GDM1 (cell line): ENCODE measurements at regions not wholly inside any gene's neighbourhood (a gene's known extent, or its start where the extent isn't known, plus 50 kb on each side); places are given as distances from the start of the nearest gene placed in this dataset.
"Not testable (repeated sequence)": the region's sequence is repeated elsewhere in the genome, so short reads cannot be mapped to it uniquely, and the experiment has no call there.

Experiments used
- DNase-seq: peaks from one replicate; lab custom pipeline; 2025; lab: John Stamatoyannopoulos, UW

- no peak for DNase-seq
These were observed 618.0 kb downstream of the CCDC85A start for GRCh38 chr2:56801770-56802169.

DNA sequence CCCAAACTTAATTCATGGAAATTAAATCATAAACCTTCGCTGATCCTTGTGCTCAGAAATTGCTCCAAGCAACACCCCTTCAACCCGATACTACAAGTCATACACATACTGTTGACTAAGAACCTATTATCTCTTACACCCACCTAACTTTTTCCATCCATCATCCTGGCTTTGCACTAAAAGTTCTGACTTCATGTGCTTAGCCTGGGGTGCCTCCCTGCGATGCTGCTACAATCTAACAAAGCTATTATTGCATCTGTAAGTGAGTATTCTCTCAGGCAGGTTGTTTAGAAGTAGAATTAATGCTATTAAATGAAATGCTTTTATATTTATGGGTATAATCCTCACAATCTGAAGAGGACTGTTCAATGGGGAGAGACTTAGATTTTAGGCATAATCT, 619.8 kb downstream of the CCDC85A start:
- no peak for DNase-seq

- no peak for DNase-seq
These were observed 623.1 kb downstream of the CCDC85A start for GRCh38 chr2:56806924-56807323.

GRCh38 chr2:56807861-56808260, 624.1 kb downstream of the CCDC85A start:
- DNase-seq, result no peak

- no peak for DNase-seq
These were observed 627.6 kb downstream of the CCDC85A start for GRCh38 chr2:56811401-56811800.

GRCh38 chr2:56812432-56812831, 628.6 kb downstream of the CCDC85A start:
- no peak for DNase-seq

DNA sequence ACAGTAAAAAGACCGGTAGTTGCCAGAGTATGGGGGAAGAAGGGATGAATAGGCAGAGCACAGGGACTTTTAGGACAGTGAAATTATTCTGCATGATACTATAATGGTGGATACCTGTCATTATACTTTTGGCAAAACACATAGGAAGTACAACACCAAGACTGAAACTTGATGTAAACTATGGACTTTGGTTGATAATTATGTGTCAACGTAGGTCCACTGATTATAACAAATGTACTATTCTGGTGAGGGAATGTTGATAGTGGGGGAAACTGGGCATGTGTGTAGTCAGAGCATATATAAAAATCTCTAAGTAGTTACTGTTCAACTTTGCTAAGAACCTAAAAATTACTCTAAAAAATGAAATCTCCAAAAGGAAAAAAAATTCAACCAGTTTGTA, 629.7 kb downstream of the CCDC85A start:
- DNase-seq, result no peak

- no peak for DNase-seq
These were observed 632.9 kb downstream of the CCDC85A start for GRCh38 chr2:56816666-56817065.

GRCh38 chr2:56831780-56832179, 648.0 kb downstream of the CCDC85A start:
- no peak for DNase-seq

- no peak for DNase-seq
These were observed 650.9 kb downstream of the CCDC85A start for GRCh38 chr2:56834686-56835085.

GRCh38 chr2:56840009-56840408, 656.2 kb downstream of the CCDC85A start:
- DNase-seq, result not testable (repeated sequence)

DNA sequence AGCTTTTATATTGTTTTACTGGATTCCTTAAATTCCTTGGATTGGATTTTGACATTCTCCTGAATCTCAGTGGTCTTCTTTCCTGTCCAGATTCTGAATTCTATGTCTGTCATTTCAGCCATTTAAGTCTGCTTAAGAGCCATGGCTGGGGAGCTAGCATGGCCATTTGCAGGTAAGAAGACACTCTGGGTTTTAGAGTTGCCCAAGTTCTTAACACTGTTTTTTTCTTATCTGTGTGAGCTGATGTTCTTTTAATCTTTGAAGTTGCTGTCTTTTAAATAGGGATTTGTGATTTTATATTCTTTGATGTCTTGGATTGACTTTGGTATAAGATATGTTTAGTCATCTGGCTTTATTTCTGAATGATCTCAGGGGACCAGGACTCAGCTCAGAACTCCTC, 677.2 kb downstream of the CCDC85A start:
- DNase-seq, result no peak

DNA sequence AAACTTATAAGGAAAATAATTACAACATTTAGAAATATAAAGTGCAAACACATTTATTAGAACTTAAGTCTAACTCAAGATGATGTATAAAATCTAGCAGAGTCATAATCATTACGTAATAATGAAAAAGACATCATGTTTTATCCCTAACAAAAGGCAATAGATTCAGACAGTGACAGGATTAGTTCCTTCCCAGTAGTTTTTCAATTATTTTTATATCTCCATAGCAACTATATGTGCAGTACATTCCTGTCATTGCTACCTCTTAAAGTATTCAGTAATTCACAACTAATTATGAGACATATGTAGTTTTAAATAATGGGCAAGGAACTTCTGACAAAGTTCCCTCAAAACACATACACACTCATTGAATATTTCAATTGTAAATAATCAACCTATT, 687.9 kb downstream of the CCDC85A start:
- DNase-seq, result no peak

GRCh38 chr2:56874717-56875116, 690.9 kb downstream of the CCDC85A start:
- DNase-seq, result no peak

DNA sequence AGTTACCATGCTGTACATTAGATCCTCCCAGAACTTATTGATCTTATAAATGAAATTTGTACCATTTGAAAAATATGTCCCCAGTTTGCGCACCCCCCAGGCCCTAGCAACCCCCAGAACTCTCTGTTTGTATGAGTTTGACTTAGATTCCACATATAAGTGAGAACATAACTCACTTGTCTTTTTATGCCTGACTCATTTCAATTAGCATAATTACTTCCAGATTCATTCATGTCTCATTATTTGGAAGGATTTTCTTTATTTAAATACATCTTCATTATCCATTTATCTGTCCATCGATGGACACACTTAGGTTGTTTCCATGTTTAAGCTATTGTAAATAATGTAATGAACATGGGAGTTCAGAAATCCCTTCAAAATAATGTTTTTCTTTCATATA, 705.9 kb downstream of the CCDC85A start:
- no peak for DNase-seq

- DNase-seq, result no peak
These were observed 708.6 kb downstream of the CCDC85A start for GRCh38 chr2:56892382-56892781.

DNA sequence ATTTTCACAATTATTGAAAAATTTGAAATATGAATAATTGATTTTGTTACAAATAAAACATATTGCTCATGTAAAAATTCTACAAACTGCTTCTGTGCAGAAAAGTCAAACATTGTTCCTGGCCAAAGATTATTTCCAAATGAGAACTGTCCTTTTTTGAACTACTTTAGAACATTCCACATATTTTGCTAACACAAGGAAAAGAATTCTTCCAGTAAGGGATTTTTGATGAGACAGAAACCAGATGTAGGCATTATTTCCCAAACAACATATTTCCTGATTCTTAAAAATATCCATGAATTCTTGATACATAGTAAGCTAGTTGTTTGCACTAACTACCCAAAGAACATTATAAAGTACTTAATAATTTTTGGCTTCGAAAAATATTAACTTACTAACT, 715.2 kb downstream of the CCDC85A start:
- no peak for DNase-seq

DNA sequence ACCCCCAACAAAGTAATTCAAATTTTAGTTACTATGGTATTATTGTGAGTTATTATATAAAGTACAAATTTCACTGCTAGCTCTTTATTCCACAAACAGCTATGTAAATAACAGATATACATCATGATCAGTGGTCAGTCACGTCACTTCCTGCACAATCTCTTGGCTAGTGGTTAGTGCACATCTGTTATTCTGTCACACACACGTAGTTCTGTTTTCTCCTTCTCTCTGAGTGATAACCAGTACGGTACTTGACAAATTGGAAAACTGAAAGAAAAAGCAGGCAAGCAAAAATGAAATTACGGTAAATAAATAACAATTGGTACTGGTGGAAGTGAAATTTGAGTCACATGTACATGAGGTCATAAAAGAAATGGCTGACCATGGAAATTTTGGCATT, 728.7 kb downstream of the CCDC85A start:
- no peak for DNase-seq

DNA sequence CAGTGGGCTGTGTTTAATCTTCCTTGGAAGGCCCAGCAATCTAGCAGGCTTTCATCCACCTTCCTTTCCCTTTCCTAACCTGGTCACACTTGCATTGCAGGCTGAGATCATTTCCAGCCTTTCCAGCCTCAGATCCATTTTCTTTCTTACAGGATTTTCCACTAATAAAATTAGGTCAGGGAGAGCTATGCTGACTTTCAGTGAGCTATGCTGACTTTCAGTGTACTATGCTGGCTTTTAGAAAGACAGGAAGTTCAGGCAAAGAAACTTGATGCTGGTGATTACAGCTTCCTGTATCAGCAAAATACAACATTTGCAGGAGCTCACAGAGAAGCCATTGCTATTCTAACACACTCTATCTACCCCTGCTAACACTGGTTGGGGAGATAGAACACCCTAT, 735.0 kb downstream of the CCDC85A start:
- no peak for DNase-seq

- DNase-seq, result no peak
These were observed 750.2 kb downstream of the CCDC85A start for GRCh38 chr2:56933976-56934375.

DNA sequence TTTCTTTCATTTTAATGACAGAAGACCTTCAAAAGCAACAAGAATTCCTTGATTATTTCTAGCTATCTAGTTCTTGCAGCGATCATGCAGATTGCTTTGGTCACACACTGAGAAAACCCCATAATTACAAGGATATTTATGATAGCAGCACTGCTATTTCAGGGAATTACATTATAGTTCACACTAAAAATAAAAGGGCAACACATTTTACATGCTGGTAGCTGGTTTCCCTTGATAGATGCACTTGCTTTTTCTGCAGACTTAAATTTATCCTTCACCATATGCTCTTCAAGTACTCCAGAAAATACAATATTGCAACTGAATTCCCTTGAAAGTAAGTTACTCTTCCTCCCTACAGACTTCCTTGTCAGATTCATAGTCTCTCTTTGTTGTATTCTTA, 751.1 kb downstream of the CCDC85A start:
- DNase-seq, result no peak

DNA sequence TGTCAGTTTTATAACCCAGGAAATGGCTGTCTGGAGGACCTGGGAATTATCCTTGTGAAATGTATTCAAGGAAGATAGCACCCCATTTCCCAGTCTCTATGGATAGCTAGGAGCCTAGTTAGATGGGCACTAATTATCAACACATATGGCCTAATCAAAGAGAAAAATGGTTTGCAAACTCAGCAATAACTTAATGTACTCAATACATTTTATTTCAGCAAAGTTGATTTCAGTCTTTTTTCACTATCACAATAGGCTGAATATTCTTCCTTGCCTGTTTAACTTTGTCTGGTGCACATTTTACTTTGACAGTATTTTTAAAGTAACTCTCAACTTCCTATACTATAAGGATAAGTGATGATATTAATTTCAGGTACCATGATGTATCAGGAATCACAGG, 756.3 kb downstream of the CCDC85A start:
- DNase-seq, result no peak

- DNase-seq, result no peak
These were observed 769.1 kb downstream of the CCDC85A start for GRCh38 chr2:56952871-56953270.

DNA sequence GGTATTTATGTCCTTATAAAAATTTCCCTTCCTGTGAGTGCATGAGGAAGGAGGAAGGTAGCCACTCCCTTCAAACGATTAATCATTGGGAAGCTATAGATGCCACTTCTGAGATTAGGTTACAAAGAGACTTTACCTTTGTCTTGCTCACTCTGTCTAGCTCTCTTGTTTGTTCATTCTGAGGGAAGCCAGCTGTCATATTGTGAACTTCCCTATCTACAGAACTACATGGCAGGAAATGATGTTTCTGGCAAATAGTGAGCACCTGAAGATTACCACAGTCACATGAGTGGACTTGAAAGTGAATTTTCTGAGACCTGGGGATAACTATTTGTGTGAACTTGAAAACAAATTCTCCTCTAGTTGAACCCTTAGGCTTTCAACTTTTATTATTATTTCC, 776.8 kb downstream of the CCDC85A start:
- DNase-seq, result no peak

DNA sequence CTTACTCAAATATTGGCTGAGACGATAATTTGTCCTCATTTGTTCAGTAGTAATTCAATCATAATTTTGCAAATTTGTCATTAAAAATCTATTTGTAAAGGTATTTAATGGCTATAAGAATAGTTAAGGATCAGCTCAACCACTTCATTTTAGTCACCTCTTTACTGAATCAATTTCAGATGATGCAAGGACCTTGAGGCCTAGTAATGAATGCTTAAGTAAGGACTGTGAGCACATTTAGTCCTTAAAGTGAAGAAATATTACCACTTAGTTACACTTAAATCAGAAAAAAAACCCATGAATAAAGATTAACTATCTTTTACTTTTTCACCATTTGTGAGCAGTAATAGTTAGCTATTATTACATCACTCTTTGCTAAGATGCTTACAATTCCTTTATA, 778.9 kb downstream of the CCDC85A start:
- DNase-seq, result no peak
